HCT116 (cell line): ENCODE measurements at regions not wholly inside any gene's neighbourhood (a gene's known extent, or its start where the extent isn't known, plus 50 kb on each side); places are given as distances from the start of the nearest gene placed in this dataset.

Experiments
- ATAC-seq: fragments of 200-7000 bp; cut with Tn5 transposase; 2 replicates; pipeline ENCODE4 v1.9.1; 2020; ENCODE audit warnings: mild to moderate bottlenecking, moderate library complexity
- BruUV-seq: library from RNA; stranded (reverse); fragments of 400-500 nt; replicated peaks from 2 replicates; lab custom pipeline; 2021; lab: Mats Ljungman, UMichigan
- CTCF ChIA-PET: fragments of 300-600 bp; sonication (Branson Sonifier 250); formaldehyde crosslinking; loops from one replicate; lab custom pipeline; 2021; ENCODE audit warnings: antibody characterized with exemption; lab: Charles Lee
- POLR2A ChIA-PET: fragments of 300-600, 350-600 bp; sonication (Branson Sonifier 250); formaldehyde crosslinking; loops from one replicate; lab custom pipeline; 2021; ENCODE audit warnings: antibody characterized with exemption; lab: Charles Lee
- RAD21 ChIA-PET, 2 experiments: fragments of 300-600 bp; sonication (Branson Sonifier 250); formaldehyde crosslinking; loops; one replicate each; lab custom pipeline; 2023; ENCODE audit warnings: low total read pairs in 2 of 2; ENCODE audit not compliant: uncharacterized antibody in 2 of 2, unreplicated experiment in 2 of 2, low non-redundant PET in 1 of 2; lab: Charles Lee
- DNase-seq: peaks from one replicate; pipeline ENCODE4 v3.0.0-alpha.2; 2010; ENCODE audit warnings: low read depth, low spot score
- H2AFZ ChIP-seq: fragments of 200-600 bp; shearing (Covaris generic), sonication (generic); 2 replicates; pipeline ENCODE4 v1.6.1; 2017; ENCODE audit warnings: low read depth, mixed run types, mixed read lengths, antibody characterized with exemption, low read length; ENCODE audit not compliant: poor library complexity, severe bottlenecking
- H3K27ac ChIP-seq: 2 replicates; pipeline ENCODE4 v1.5.1; 2012; ENCODE audit warnings: low read depth, low read length
- H3K27me3 ChIP-seq: fragments of 200-600 bp; sonication (generic); 2 replicates; pipeline ENCODE4 v1.6.1; 2016; ENCODE audit warnings: mixed run types, low read length, mixed read lengths; ENCODE audit not compliant: insufficient read depth
- H3K36me3 ChIP-seq, 2 experiments: fragments of 200-500 bp in 1 of 2; fragments of 200-600 bp in 1 of 2; sonication (Bioruptor generic) in 1 of 2; sonication (generic) in 1 of 2; 2 replicates each; pipeline versions ENCODE4 v1.5.1 to v1.6.1; 2014 to 2016; ENCODE audit warnings: low read length in 2 of 2, inconsistent platforms in 1 of 2, mixed read lengths in 1 of 2, mixed run types in 1 of 2; ENCODE audit not compliant: insufficient read depth in 2 of 2, control insufficient read depth in 1 of 2
- H3K4me1 ChIP-seq, 2 experiments: fragments of 200-600 bp in 1 of 2; sonication (generic) in 1 of 2; 2 replicates each; pipeline versions ENCODE4 v1.5.1 to v1.6.1; 2012 to 2017; ENCODE audit warnings: low read length in 2 of 2, inconsistent platforms in 1 of 2, mild to moderate bottlenecking in 1 of 2, mixed read lengths in 1 of 2, mixed run types in 1 of 2, moderate library complexity in 1 of 2; ENCODE audit not compliant: insufficient read depth in 2 of 2, control insufficient read depth in 1 of 2
- H3K4me2 ChIP-seq: fragments of 200-600 bp; sonication (generic); 2 replicates; pipeline ENCODE4 v1.6.1; 2017; ENCODE audit warnings: mixed run types, low read length, mixed read lengths
- H3K4me3 ChIP-seq, 2 experiments: fragments of 200-600 bp in 1 of 2; sonication (generic) in 1 of 2; replicated peaks in 1 of 2; 2 replicates each; pipeline ENCODE4 v1.5.1; 2011 to 2016; ENCODE audit warnings: low read length in 2 of 2, control low read depth in 1 of 2, low read depth in 1 of 2, mild to moderate bottlenecking in 1 of 2, mixed read lengths in 1 of 2, mixed run types in 1 of 2
- H3K79me2 ChIP-seq: fragments of 200-600 bp; sonication (generic); 2 replicates; pipeline ENCODE4 v1.6.1; 2017; ENCODE audit warnings: mild to moderate bottlenecking, mixed run types, low read length, moderate library complexity, mixed read lengths; ENCODE audit not compliant: insufficient read depth
- H3K9ac ChIP-seq: fragments of 200-600 bp; sonication (generic); 2 replicates; pipeline ENCODE4 v1.6.1; 2016; ENCODE audit warnings: low read length, mixed read lengths
- H3K9me2 ChIP-seq: fragments of 200-600 bp; sonication (generic), shearing (Covaris generic); 2 replicates; pipeline ENCODE4 v1.6.1; 2017; ENCODE audit warnings: mixed run types, mild to moderate bottlenecking, moderate library complexity; ENCODE audit not compliant: insufficient read depth
- H3K9me3 ChIP-seq, 2 experiments: fragments of 200-500 bp in 1 of 2; fragments of 200-600 bp in 1 of 2; sonication (Bioruptor generic) in 1 of 2; sonication (generic) in 1 of 2; 2 replicates each; pipeline ENCODE4 v1.6.1; 2014 to 2017; ENCODE audit warnings: low read length in 2 of 2, mixed read lengths in 2 of 2, inconsistent platforms in 1 of 2, low read depth in 1 of 2, mild to moderate bottlenecking in 1 of 2, mixed run types in 1 of 2, moderate library complexity in 1 of 2; ENCODE audit not compliant: control insufficient read depth in 1 of 2, insufficient read depth in 1 of 2
- H4K20me1 ChIP-seq: fragments of 200-600 bp; sonication (generic), shearing (Covaris generic); 2 replicates; pipeline ENCODE4 v1.6.1; 2017; ENCODE audit warnings: mixed run types, mild to moderate bottlenecking, moderate library complexity; ENCODE audit not compliant: insufficient read depth
- CBX3 ChIP-seq: IDR thresholded peaks from 2 replicates; pipeline ENCODE4 v1.6.1; 2012; ENCODE audit warnings: low read depth
- CEBPB ChIP-seq: IDR thresholded peaks from 2 replicates; pipeline ENCODE4 v1.6.1; 2012; ENCODE audit warnings: low read depth
- EZH2 ChIP-seq: fragments of 200-600 bp; sonication (generic); IDR thresholded peaks from 2 replicates; pipeline ENCODE4 v1.6.1; 2017; ENCODE audit warnings: antibody characterized with exemption, mixed run types
- EZH2phosphoT487 ChIP-seq: fragments of 200-600 bp; IDR thresholded peaks from 2 replicates; pipeline ENCODE4 v1.6.1; 2018; ENCODE audit warnings: antibody characterized with exemption, borderline replicate concordance
- POLR2A ChIP-seq: IDR thresholded peaks from 2 replicates; pipeline ENCODE4 v1.7.0; 2011; ENCODE audit warnings: borderline replicate concordance; ENCODE audit not compliant: insufficient read depth, insufficient read length; ENCODE audit errors: extremely low read depth
- RAD21 ChIP-seq: IDR thresholded peaks from 2 replicates; pipeline ENCODE4 v1.6.1; 2012; ENCODE audit warnings: low read depth, mild to moderate bottlenecking
- SP1 ChIP-seq: IDR thresholded peaks from 2 replicates; pipeline ENCODE4 v1.6.1; 2012; ENCODE audit warnings: low read depth
- SRF ChIP-seq: IDR thresholded peaks from 2 replicates; pipeline ENCODE4 v1.6.1; 2012; ENCODE audit warnings: low read depth
- TCF7L2 ChIP-seq: IDR thresholded peaks from 2 replicates; pipeline ENCODE4 v1.7.0; 2011; ENCODE audit warnings: borderline replicate concordance, inconsistent platforms; ENCODE audit not compliant: insufficient read depth, insufficient read length; ENCODE audit errors: extremely low read depth
- YY1 ChIP-seq: IDR thresholded peaks from 2 replicates; pipeline ENCODE4 v1.6.1; 2011; ENCODE audit warnings: low read length, low read depth, moderate library complexity, mild to moderate bottlenecking; ENCODE audit not compliant: insufficient replicate concordance; ENCODE audit errors: extremely low read depth
- ZFX ChIP-seq: fragments of 450-650 bp; IDR thresholded peaks from 2 replicates; pipeline ENCODE4 v1.6.1; 2017
- ZNF274 ChIP-seq: fragments of 200-500 bp; sonication (Bioruptor generic); IDR thresholded peaks from 2 replicates; pipeline ENCODE4 v1.6.1; 2014; ENCODE audit warnings: mild to moderate bottlenecking, low read depth, low read length, inconsistent platforms
- intact Hi-C: fragments of 100-400 bp; cut with micrococcal nuclease; formaldehyde crosslinking; loops from 2 replicates; pipeline ENCODE4 v1.10.0; 2022
- TF ChIP-seq, protein P1 (sequence below): IDR thresholded peaks from 2 replicates; pipeline ENCODE4 v1.6.1; 2012
- TF ChIP-seq, protein P2 (sequence below): IDR thresholded peaks from 2 replicates; pipeline ENCODE4 v1.6.1; 2012; ENCODE audit warnings: low read depth

DNA sequence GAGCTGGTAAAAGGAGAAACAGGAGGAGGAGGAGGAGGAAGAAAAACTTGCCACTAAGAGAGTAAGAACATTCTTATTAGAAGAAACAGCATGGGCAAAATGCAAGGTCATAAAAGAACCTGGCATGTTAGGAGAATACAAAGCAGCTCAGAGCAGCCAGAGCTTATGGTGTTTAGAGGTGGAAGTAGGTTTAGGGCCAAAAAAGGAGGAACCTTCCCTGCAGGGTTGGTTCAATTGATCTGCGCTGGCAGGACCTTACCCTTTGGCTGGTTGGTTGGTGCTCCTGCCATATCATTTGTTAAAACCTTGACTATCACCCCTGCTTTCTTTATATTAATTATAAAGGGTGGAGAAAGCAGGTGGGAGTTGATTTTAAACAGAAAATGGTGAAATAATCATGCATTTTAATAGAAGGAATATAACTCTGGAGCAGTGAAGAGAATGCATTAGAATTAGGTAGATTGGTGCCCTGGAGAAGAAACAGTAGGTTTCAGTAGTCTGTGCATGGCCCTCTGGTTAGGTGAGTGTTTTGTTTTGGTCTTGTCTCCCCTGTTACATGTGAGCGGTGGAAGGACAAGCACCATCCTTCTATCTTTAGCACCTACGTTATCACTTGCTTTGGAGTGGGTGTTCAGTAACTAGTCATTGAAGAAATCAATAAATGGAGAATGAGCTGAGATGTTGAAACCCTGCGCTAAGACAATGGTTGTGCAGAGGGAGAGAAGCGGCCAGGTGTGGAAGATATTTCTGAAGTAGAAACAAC lies 110.4 kb upstream of the NGF start:
- Histone ChIP-seq H4K20me1 (no peaks in the 10 kb centered on the region), H3K4me3 (no peak overlapping the region), H3K4me1 (no peaks in the 10 kb centered on the region), H3K9me3 (no peaks in the 10 kb centered on the region), H3K79me2 (no peaks in the 10 kb centered on the region), H3K27me3 (no peaks in the 10 kb centered on the region), H3K9ac (no peak overlapping the region), H3K9me2 (no peaks in the 10 kb centered on the region), H3K4me2 (no peak overlapping the region), H3K36me3 (no peaks in the 10 kb centered on the region), H3K27ac (no peak overlapping the region), H2AFZ (no peak overlapping the region)
- no peak for TF ChIP-seq ZFX
- TF ChIP-seq ZNF274: no peak
- no peak for TF ChIP-seq TCF7L2
- TF ChIP-seq EZH2phosphoT487: no peak
- TF ChIP-seq POLR2A: no peak
- no peak for TF ChIP-seq SRF
- TF ChIP-seq SP1: no peak
- TF ChIP-seq CBX3: no peak
- TF ChIP-seq YY1: no peak
- TF ChIP-seq RAD21: no peak
- no peak for TF ChIP-seq EZH2
- intact Hi-C loops: no loop called here
- RAD21 ChIA-PET: no interaction called here
- ATAC-seq: no peak
- CTCF ChIA-PET: no interaction called here
- POLR2A ChIA-PET: no interaction called here
- DNase-seq: no peak
- BruUV-seq: no TSS peak

DNA sequence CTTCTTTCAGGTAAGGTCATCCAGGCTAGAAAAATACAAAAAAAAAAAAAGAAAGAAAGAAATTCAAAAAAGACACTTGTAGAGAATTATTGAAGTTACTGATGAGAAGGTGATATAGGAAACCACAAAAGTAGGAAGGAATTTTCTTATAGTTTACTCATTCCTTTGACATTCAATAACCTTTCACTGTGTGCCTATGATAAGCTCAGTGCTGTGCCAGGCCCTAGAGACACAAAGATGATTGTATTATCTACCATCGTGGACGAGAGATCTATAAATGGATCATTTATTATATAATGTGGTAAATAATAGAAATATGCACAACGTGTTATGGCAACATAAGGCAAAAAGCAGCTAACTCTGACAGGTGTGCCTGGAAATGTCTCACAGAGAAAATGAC lies 109.6 kb upstream of the NGF start:
- intact Hi-C loops: no loop called here
- H3K9me2 ChIP-seq: no peaks in the 10 kb centered on the region
- no peak overlapping the region for H3K4me2 ChIP-seq
- H3K27ac ChIP-seq: no peak overlapping the region
- no peak for ATAC-seq
- no TSS peak for BruUV-seq
- no peaks in the 10 kb centered on the region for H3K27me3 ChIP-seq
- no peaks in the 10 kb centered on the region for H4K20me1 ChIP-seq
- TF ChIP-seq, protein P1, sequence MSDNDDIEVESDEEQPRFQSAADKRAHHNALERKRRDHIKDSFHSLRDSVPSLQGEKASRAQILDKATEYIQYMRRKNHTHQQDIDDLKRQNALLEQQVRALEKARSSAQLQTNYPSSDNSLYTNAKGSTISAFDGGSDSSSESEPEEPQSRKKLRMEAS: no peak
- TF ChIP-seq, protein P2, sequence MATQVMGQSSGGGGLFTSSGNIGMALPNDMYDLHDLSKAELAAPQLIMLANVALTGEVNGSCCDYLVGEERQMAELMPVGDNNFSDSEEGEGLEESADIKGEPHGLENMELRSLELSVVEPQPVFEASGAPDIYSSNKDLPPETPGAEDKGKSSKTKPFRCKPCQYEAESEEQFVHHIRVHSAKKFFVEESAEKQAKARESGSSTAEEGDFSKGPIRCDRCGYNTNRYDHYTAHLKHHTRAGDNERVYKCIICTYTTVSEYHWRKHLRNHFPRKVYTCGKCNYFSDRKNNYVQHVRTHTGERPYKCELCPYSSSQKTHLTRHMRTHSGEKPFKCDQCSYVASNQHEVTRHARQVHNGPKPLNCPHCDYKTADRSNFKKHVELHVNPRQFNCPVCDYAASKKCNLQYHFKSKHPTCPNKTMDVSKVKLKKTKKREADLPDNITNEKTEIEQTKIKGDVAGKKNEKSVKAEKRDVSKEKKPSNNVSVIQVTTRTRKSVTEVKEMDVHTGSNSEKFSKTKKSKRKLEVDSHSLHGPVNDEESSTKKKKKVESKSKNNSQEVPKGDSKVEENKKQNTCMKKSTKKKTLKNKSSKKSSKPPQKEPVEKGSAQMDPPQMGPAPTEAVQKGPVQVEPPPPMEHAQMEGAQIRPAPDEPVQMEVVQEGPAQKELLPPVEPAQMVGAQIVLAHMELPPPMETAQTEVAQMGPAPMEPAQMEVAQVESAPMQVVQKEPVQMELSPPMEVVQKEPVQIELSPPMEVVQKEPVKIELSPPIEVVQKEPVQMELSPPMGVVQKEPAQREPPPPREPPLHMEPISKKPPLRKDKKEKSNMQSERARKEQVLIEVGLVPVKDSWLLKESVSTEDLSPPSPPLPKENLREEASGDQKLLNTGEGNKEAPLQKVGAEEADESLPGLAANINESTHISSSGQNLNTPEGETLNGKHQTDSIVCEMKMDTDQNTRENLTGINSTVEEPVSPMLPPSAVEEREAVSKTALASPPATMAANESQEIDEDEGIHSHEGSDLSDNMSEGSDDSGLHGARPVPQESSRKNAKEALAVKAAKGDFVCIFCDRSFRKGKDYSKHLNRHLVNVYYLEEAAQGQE: no peak
- TF ChIP-seq YY1 (no peak), CEBPB (no peak), TCF7L2 (no peak), ZNF274 (no peak)
- TF ChIP-seq, all 23 proteins: peak for 0
- H3K4me1 ChIP-seq: no peaks in the 10 kb centered on the region
- H3K9ac ChIP-seq: no peak overlapping the region
- H3K9me3 ChIP-seq: no peaks in the 10 kb centered on the region
- DNase-seq: no peak
- no peak overlapping the region for H2AFZ ChIP-seq
- H3K4me3 ChIP-seq: no peak overlapping the region
- no peaks in the 10 kb centered on the region for H3K36me3 ChIP-seq
- ChIA-PET CTCF (no interaction called here), RAD21 (no interaction called here), POLR2A (no interaction called here)
- no peaks in the 10 kb centered on the region for H3K79me2 ChIP-seq
